Vagina (tissue), 2 donors: ENCODE measurements at regions not wholly inside any gene's neighbourhood (a gene's known extent, or its start where the extent isn't known, plus 50 kb on each side); places are given as distances from the start of the nearest gene placed in this dataset.

Source experiments
- POLR2A ChIP-seq, 2 donors: fragments of 450-650 bp; IDR thresholded peaks; one replicate each; pipeline ENCODE4 v1.6.1; 2017; ENCODE audit warnings: antibody characterized with exemption in 2 of 2, mild to moderate bottlenecking in 2 of 2, moderate library complexity in 2 of 2
- POLR2AphosphoS5 ChIP-seq, 2 donors: sonication (generic); formaldehyde crosslinking; IDR thresholded peaks; one replicate each; pipeline ENCODE4 v1.9.0; 2017; ENCODE audit warnings: antibody characterized with exemption in 2 of 2, mild to moderate bottlenecking in 2 of 2, low read depth in 1 of 2; ENCODE audit not compliant: insufficient read depth in 1 of 2
- TF ChIP-seq, protein P1 (sequence below), 3 experiments: fragments of 450-650 bp in 2 of 3; fragments of 200-600 bp in 1 of 3; sonication (generic) in 1 of 3; IDR thresholded peaks; one replicate each; pipeline ENCODE4 v1.5.1; 2017 to 2019; ENCODE audit warnings: antibody characterized with exemption in 3 of 3, mild to moderate bottlenecking in 2 of 3, moderate library complexity in 2 of 3

GRCh38 chr9:105832096-105832710 lies 137.9 kb downstream of the TMEM38B start:
- no peak for TF ChIP-seq POLR2AphosphoS5 (IDR thresholded peaks at IDR 0.05; ENCODE audit: insufficient read depth in 1 of 2, low read depth in 1 of 2)
- TF ChIP-seq, protein P1, sequence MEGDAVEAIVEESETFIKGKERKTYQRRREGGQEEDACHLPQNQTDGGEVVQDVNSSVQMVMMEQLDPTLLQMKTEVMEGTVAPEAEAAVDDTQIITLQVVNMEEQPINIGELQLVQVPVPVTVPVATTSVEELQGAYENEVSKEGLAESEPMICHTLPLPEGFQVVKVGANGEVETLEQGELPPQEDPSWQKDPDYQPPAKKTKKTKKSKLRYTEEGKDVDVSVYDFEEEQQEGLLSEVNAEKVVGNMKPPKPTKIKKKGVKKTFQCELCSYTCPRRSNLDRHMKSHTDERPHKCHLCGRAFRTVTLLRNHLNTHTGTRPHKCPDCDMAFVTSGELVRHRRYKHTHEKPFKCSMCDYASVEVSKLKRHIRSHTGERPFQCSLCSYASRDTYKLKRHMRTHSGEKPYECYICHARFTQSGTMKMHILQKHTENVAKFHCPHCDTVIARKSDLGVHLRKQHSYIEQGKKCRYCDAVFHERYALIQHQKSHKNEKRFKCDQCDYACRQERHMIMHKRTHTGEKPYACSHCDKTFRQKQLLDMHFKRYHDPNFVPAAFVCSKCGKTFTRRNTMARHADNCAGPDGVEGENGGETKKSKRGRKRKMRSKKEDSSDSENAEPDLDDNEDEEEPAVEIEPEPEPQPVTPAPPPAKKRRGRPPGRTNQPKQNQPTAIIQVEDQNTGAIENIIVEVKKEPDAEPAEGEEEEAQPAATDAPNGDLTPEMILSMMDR (IDR thresholded peaks at IDR 0.05), result no peak
- TF ChIP-seq POLR2A (IDR thresholded peaks at IDR 0.05), result no peak
